ENCODE measurements at regions not wholly inside any gene's neighbourhood (a gene's known extent, or its start where the extent isn't known, plus 50 kb on each side); places are given as distances from the start of the nearest gene placed in this dataset.

DNA sequence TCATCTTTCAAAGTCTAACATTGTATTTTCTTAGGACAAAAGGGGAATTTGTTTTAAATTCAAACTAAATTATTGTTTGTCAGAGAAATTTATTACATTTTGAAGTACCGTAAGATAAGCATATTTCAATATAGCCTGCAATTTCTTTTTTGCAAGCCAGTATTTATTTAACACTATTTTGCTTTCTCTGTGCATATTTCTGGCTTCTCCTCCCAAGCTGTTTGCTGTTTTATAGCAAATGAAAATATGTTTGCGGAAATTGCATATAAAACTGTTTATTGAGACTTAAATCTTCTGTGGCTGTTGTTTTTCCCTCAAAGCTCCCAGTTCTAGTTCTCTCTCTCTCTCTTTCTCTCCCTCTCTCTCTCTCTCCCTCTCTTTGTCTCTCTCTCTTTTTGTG, 866.8 kb downstream of the FAM181B start:
- Mint-ChIP-seq H3K36me3 (ENCODE audit: insufficient read depth, unreplicated experiment) (no peaks in the 10 kb centered on the region), H3K4me3 (ENCODE audit: unreplicated experiment) (no peak overlapping the region), H3K9me3 (ENCODE audit: unreplicated experiment) (no peaks in the 10 kb centered on the region), H3K4me1 (ENCODE audit: insufficient read depth, unreplicated experiment) (peaks cover 4% of the 10 kb centered on the region), H3K27me3 (ENCODE audit: insufficient read depth, unreplicated experiment) (peaks cover 76% of the 10 kb centered on the region), H3K27ac (ENCODE audit: low read depth, unreplicated experiment) (no peak overlapping the region)
- DNase-seq (ENCODE audit: unreplicated experiment), result no peak
- ChIA-PET POLR2A (no interaction called here), CTCF (interaction anchor here (0.6 kb wide), 1 partner anchor 124 kb away, joined by 3 read pairs; no protein-coding TSS in a partner anchor)
- no TSS peak for BruUV-seq (replicated peaks)
- TF ChIP-seq, protein P1, sequence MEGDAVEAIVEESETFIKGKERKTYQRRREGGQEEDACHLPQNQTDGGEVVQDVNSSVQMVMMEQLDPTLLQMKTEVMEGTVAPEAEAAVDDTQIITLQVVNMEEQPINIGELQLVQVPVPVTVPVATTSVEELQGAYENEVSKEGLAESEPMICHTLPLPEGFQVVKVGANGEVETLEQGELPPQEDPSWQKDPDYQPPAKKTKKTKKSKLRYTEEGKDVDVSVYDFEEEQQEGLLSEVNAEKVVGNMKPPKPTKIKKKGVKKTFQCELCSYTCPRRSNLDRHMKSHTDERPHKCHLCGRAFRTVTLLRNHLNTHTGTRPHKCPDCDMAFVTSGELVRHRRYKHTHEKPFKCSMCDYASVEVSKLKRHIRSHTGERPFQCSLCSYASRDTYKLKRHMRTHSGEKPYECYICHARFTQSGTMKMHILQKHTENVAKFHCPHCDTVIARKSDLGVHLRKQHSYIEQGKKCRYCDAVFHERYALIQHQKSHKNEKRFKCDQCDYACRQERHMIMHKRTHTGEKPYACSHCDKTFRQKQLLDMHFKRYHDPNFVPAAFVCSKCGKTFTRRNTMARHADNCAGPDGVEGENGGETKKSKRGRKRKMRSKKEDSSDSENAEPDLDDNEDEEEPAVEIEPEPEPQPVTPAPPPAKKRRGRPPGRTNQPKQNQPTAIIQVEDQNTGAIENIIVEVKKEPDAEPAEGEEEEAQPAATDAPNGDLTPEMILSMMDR (IDR thresholded peaks at IDR 0.05; ENCODE audit: unreplicated experiment), result no peak
- intact Hi-C loops (cut with micrococcal nuclease), result no loop called here

DNA sequence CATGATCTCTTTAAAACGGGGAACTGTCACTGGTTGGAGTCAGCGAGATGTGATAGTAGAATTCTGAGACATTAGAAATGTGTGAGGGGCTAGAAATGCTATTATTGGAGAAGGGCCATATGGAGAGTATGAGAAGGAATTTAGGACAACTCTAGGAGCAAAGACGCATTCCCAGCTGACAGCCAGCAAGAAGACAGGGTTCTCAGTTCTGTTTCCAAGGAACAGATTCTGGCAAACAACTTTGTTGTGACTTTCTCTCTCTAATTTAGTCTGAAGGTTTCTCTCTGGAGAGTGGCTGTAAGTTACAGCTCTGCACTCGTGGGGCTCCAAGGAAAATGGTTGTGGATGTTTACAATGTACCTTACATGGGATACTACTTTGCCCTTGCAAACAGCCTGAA, 876.3 kb downstream of the FAM181B start:
- ChIA-PET POLR2A (interaction anchor here (0.7 kb wide), 1 partner anchor 12 kb away, joined by 3 read pairs; no protein-coding TSS in a partner anchor), CTCF (interaction anchor here (0.5 to 0.7 kb wide), 2 partner anchors 35 to 76 kb away, joined by 3 read pairs; no protein-coding TSS in a partner anchor)
- Mint-ChIP-seq H3K27ac (ENCODE audit: low read depth, unreplicated experiment) (no peak overlapping the region), H3K4me1 (ENCODE audit: insufficient read depth, unreplicated experiment) (no peaks in the 10 kb centered on the region), H3K9me3 (ENCODE audit: unreplicated experiment) (no peaks in the 10 kb centered on the region), H3K27me3 (ENCODE audit: insufficient read depth, unreplicated experiment) (peaks cover 83% of the 10 kb centered on the region), H3K36me3 (ENCODE audit: insufficient read depth, unreplicated experiment) (no peaks in the 10 kb centered on the region), H3K4me3 (ENCODE audit: unreplicated experiment) (no peak overlapping the region)
- BruUV-seq (replicated peaks), result no TSS peak
- TF ChIP-seq, protein P1 (IDR thresholded peaks at IDR 0.05; ENCODE audit: unreplicated experiment), result no peak
- intact Hi-C loops (cut with micrococcal nuclease), result no loop called here
- no peak for DNase-seq (ENCODE audit: unreplicated experiment)

DNA sequence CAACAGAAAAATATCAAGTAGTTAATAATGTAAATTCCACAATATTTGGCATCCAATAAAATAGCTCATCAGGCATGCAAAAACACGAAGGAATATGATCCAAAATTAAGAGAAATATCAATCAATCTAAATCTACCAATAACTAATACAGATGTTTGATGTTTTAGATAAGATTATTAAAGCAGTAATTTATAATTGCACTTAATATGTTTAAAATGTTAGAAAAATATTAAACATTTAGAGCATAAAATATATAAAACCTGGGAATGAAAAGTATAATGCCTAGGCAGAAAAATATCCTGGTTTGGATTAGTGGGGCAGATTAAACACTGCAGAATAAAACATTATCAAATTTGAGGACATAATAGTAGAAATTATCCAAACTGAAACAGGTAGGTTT, 879.9 kb downstream of the FAM181B start:
- ChIA-PET CTCF (no interaction called here), POLR2A (no interaction called here)
- Mint-ChIP-seq H3K9me3 (ENCODE audit: unreplicated experiment) (no peaks in the 10 kb centered on the region), H3K4me1 (ENCODE audit: insufficient read depth, unreplicated experiment) (no peaks in the 10 kb centered on the region), H3K27ac (ENCODE audit: low read depth, unreplicated experiment) (no peak overlapping the region), H3K4me3 (ENCODE audit: unreplicated experiment) (no peak overlapping the region), H3K27me3 (ENCODE audit: insufficient read depth, unreplicated experiment) (peaks cover 70% of the 10 kb centered on the region), H3K36me3 (ENCODE audit: insufficient read depth, unreplicated experiment) (no peaks in the 10 kb centered on the region)
- BruUV-seq (replicated peaks), result no TSS peak
- intact Hi-C loops (cut with micrococcal nuclease), result no loop called here
- DNase-seq (ENCODE audit: unreplicated experiment), result no peak
- TF ChIP-seq, protein P1 (IDR thresholded peaks at IDR 0.05; ENCODE audit: unreplicated experiment), result no peak

DNA sequence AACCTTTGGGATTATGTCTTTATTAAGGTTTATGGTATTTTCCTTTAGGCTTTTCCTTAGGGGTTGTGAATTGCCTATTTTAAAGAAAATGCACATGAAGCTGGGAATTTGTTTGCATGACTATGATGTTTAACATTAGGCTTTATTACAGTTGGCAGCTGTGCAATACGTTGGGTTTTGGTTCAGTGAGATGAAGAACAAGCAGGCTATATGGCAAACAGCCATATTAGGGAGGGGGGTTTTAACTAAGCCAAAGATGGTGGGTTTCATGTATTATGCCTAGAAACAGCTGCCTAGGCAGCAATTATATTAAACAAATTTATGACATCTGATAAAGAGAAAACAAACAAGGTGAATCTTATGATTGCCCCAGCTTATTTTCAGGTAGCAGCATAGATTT, 880.8 kb downstream of the FAM181B start:
- POLR2A ChIA-PET, result no interaction called here
- BruUV-seq (replicated peaks), result no TSS peak
- Mint-ChIP-seq H3K9me3 (ENCODE audit: unreplicated experiment) (no peaks in the 10 kb centered on the region), H3K4me3 (ENCODE audit: unreplicated experiment) (no peak overlapping the region), H3K36me3 (ENCODE audit: insufficient read depth, unreplicated experiment) (no peaks in the 10 kb centered on the region), H3K27ac (ENCODE audit: low read depth, unreplicated experiment) (no peak overlapping the region), H3K4me1 (ENCODE audit: insufficient read depth, unreplicated experiment) (no peaks in the 10 kb centered on the region), H3K27me3 (ENCODE audit: insufficient read depth, unreplicated experiment) (peaks cover 66% of the 10 kb centered on the region)
- no peak for DNase-seq (ENCODE audit: unreplicated experiment)
- TF ChIP-seq, protein P1 (IDR thresholded peaks at IDR 0.05; ENCODE audit: unreplicated experiment), result no peak
- CTCF ChIA-PET, result no interaction called here
- intact Hi-C loops (cut with micrococcal nuclease), result no loop called here

Measured in MCF 10A (cell line).